GM21526 (cell line): ENCODE measurements at regions not wholly inside any gene's neighbourhood (a gene's known extent, or its start where the extent isn't known, plus 50 kb on each side); places are given as distances from the start of the nearest gene placed in this dataset.

Experiments used
- ATAC-seq: cut with Tn5 transposase; IDR thresholded peaks from one replicate; pipeline ENCODE4 v1.9.1; 2021; ENCODE audit warnings: moderate library complexity; ENCODE audit not compliant: unreplicated experiment, low FRiP score

DNA sequence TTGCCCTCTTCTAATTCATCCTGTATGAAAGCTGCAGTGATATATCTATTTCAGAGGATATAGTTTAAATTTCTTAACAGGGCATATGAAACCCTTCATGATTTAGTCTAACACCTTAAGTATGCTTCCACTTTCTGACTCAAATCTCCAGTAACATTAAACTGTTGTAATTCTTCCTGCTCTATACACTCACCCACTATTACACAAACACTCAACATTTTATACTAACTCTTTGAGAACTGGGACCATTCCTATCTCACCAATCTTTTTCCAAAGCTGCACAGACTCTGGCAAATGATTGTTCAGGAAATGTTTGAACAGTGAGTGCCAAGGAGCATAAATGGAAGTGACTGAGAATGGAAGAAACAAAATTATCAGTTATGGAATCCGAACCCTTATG lies 560.4 kb upstream of the DPPA4 start:
- no peak for ATAC-seq

DNA sequence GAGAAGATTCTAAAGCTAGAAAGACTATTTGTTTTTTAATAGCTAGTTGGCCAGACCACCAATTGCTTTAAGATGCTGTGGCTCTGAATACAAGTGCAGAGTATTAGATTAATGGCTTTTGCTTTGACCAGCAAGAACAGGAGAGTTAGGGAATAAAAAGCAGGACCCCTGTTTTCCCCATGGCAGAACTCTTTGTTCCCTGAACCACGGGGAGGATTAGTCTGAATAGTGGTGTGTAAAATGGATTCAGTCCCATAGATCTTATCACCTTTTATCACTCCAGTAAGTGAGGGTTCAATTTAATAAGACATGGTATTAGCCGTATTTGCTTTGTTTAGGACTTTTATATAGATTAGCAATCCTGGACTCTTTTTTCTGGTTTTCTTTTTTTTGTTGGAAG lies 562.6 kb upstream of the DPPA4 start:
- no peak for ATAC-seq

DNA sequence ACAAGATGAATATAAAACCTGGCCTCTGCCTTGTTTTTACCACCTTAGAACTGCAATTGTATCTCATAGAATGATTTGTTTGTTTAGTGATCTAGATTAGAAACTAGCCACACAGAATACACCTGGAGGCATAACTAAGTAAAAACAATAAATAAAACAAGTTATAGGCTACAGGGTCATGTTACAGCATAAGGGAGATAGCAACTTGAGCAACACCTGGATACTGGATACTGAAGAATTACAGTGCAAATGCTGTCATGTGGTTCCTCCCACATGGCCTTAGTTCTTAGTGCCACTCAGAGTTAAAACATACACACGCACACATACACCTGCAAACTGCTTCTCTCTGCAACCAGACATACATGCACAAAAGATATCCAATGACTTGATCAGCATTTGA lies 563.4 kb upstream of the DPPA4 start:
- no peak for ATAC-seq

DNA sequence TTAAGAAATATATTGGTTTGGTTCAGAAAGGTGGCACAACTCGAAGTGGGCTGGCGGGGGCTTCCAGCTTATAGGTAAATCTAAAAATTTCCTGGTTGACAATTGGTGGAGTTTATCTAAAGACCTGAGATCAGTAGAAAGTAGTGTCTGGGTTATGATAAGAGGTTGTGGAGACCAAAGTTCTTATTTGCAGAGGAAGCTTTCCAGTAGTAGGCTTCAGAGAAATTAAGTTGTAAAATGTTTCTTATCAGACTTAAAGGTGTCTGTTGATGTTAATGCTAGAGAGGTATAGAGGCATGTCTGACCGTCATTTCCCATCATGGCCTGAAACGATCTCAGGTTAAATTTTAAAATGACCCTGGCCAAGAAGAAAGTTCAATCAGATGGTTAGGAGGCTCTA lies 565.2 kb upstream of the DPPA4 start:
- ATAC-seq: no peak

DNA sequence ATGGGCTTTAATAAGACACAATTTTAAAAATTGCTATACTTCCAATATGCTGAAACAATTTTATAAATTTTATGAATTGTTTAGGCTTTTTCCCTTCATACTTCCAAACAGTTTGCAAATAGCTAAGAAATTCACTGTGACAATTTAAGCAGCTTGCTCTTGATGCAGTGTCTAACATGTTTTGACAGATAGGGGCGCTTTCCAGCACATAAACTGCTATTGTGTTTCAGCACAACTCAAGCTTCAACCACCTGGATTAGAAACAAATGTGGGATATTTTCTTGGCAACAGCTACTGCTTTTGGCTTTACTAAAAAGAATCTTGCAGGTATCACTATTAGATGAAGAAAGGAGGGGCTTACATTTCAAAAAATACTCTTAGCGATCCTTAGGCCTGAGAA lies 565.8 kb upstream of the DPPA4 start:
- no peak for ATAC-seq

DNA sequence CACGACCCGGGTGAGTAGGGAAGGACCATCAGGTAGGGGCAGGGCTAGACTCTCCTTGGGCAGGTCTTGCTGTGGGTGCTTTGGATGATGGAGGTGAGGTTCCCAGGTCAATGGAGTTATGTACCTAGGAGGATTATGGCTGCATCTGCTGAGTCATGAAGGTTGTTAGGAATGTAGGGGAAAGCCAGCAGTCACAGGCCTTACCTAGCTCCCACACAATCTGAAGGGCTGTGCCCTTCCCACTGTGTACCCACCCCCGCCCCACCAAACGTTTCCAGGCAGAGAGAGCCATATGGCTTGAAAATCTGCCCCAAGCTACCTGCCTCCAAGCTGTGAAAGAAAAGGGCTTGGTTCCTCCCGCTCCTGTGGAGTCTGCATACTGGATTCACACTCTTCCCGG lies 573.4 kb upstream of the DPPA4 start:
- ATAC-seq: no peak

DNA sequence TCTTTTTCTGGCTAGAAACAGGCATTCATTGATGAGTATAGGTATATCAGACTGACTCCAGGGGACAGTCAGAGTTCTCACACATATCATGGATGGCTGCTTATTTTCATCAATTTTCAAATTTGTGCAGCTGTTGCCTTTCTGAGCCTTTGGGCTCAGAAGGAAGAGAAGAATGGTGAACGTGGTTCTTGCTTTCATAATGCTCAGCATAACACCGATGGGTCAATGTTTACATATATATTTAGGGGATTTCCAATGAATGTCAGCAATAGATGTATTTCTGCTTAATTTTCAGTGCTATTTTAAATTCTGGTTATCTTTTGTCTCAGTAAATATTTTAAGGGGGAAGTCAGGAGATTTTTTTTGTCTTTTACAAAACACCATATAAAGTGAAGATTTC lies 581.4 kb upstream of the DPPA4 start:
- ATAC-seq: no peak

DNA sequence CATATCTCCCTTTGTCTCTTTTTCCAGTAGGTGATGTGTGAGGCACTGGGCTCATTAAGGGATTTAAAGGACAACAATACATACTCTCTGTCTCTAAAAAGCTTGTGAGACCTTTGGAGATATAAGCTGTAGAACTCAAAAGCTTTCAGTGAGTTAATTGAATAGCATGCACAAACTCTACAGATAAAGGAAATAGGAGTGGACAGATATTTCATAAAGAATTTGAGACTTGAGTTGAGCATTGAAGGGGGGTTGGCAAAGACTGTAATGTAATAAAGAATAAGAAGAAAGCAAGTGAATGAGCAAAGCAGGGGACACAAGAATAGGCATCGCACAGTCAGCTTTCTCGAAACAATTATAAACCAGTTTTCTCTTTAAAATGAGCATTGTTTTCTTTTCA lies 583.4 kb upstream of the DPPA4 start:
- no peak for ATAC-seq

DNA sequence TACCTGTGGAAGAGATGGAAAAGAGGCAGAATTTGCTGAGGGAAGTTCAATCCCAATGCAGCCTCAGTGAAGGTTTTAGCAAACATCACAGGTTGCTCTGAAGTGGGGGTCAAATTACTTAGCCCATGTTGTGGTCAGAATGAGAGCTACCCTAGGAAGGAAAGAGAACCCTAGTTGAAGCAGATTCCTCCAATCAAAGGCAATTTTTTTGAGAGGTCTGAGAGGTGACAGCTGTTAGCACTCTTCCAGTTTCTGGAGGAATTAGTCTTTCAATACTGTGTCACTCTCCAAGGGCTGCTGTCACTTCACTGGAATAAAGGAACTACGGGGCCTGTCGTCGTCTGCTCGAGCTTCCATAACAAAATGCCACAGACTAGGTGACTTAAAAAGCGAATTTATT lies 584.2 kb upstream of the DPPA4 start:
- ATAC-seq: no peak

DNA sequence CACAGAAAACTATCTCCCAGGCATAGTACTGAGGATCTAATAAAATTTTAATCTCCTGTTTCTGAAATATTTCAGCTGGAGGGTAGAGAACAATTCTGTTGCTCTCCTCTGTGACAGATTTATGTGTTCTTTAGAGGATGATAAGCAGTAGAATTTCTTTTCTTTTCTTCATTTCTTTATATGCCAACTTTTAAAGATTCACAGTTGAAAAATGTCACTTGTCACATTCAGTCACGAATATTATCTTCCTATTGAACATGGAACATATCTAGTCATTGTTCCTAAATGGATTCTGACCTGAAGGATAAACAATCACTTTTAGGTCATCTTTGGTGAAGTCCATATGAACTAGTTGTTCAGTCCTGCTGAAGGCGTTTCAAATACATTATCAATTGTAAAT lies 585.5 kb upstream of the DPPA4 start:
- no peak for ATAC-seq

DNA sequence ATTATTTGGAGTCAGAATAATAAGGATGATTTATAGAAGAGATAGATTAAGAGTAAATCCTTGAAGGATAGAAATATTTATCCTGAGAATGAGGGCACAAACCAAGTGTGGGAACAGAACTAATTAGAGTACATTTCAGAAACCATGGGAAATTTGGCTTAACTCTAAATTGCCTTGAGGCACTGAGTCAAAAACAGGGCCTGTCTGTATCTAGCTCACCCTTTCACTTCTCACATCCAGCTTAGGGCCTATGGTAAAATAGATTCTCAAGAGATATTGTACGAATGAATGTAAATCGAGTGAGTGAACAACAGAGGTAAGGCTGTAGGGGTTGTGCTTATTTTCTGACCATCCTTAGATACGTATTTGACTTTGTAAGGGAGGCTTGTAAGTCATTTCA lies 586.1 kb upstream of the DPPA4 start:
- ATAC-seq: no peak

DNA sequence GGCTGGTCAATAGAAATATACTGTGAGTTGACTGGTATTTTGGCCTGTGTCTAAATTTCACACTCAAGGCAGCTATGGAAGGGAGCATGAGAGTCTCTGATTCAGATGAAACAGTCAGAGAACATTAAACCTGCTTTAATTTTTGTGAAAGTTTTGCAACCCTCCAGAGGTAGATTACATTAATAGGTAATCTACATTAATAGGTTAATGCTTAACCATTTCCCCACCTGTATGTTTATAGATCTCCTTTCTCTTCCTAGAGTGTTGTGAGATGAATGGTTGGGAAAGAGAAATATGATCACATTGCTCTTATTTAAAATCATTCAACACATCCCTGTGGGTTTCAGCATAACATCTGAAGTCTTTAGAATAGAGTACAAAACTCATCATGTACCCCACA lies 586.9 kb upstream of the DPPA4 start:
- no peak for ATAC-seq

DNA sequence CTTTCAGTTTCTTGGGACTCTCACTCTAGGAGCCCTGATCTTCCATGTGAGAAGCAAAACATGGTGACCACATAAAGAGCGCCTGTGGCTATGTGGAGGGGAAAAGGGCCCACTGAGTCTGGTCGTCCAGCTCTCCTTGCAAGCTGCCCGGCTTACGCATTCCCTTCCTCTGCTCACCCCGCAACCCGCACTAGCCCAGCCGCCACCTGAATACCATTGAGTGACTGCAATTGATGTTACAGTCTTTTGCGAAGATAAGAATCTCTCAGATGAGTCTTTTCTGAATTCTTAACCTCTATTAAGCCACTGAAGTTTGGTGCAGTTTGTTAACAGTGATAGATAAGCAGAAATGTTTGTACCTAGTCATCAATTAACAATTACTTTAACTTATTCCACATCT lies 589.0 kb upstream of the DPPA4 start:
- ATAC-seq: no peak

DNA sequence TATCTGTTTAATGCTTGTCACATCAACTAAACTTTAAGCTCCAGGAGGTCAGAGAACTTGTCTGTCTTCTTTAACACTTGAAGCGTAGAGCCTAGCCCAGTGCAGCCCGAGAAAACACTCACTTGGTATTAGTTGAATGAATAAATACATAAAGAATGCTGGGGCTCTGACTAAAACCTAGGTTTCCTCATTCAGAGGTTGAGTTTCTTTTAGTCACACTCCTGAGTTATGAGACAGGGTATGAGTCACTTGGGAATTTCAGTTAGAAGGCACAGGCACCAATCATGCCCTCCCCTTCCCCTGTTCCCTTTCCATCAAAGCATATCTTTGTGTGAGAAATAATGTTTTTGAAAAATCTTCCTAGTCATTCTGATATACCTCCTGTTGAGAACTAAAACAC lies 589.8 kb upstream of the DPPA4 start:
- no peak for ATAC-seq

DNA sequence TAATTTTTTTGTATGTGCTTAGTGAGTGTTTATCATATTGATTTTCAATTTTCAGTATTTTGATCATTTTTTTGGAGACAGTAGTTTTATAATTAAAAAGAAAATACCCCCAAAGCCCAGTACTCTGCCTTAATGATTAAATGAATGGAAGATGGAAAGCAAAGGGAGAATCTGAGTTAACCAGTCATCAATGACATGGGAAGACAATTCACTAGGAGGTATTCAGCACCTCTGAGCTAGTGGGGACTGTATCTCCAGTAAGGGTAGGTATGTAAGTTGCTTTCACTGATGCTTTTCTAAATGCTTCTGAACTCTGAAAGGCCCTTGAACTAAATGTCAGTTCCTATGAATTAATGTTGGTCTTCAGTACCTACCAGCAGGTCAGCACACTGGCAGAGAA lies 590.4 kb upstream of the DPPA4 start:
- ATAC-seq: no peak

DNA sequence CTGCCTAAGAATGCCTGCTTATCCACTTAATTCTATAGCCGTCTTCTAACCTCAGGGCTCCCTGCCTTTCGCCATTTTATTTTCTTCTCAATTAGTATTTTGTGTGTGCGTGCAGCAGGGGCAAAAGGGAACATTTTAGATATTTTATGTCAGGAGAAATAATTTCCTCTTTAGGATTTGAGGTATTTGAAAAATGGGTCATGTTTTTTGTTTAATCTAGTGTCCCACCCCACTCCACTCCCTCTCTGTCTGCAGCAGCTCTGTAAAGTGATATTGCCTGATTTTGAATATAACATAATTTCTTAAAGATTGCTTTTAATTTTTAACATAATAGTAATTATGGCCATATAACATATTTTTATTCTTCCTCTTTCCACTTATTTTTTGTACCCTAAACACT lies 593.2 kb upstream of the DPPA4 start:
- ATAC-seq: no peak

DNA sequence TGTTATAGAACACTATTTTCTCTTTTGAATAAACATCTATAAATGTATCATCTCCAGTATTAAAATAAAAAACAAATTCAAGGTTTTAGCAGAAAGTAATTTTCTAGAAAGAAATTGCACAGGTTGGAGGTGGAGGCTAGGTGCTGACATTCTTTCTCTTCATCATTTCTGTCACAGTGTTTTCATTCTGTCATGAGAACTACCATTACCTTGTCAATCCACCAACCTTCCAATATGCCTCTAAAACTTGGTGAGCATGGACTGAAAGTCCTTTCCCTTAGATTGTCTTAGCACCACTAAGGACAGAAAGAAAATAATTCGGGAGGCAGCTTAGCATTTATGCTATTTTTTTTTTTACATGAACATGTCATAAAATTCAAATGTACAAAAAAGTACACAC lies 596.2 kb upstream of the DPPA4 start:
- no peak for ATAC-seq

DNA sequence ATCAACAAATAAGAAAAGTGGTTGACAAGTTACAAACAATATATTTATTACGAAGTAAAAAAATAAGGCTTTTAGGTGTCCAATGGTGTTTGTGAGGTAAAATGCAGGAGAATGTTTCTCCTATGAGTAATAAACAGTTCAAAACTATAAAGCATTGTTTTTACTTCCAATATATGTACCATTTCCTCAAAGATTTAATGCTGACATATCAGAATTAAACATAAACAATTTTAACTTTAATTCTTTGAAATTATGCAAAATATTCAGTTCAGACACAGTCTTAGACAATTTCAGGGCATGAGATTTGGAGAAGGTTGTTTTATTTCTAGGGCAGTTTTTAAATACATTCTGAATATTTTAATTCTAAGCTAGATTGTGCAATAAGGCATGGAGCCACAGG lies 602.5 kb upstream of the DPPA4 start:
- ATAC-seq: no peak

DNA sequence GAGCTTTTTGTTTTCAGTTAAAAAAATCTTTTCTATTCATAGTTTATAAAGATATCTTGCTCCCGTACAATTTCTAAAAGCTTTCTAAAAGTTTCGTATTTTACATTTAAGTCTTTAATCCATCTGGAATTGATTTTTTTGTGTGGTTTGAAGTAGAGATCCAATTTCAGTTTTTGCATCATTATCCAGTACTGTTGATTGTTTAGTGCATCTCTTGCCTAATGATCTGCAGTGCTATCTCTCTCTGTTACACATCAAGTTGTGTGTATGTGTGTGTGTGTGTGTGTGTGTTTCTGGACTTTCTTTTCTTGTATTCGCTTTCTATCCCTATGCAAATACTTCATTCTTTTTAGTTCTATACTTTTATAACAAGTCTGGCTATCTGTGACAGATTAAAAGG lies 605.8 kb upstream of the DPPA4 start:
- ATAC-seq: no peak

DNA sequence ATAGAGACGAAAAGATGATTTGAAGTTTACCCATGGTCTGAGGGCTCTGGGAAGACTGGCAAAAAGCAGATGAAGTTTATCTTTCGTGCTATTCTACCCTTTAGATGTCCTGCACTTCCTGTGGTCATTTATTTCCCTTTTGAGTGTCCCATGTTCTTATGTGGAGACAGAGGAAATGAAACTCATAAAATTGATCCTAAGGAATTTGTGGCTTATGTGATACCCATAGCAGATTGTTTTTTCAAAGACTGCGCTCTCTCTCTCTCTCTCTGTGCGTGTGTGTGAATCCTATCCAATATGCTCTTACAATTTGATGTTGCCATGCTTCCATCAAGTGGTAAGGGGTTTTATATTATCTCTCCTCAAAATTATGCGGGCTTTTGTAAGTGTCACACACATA lies 607.5 kb upstream of the DPPA4 start:
- ATAC-seq: no peak

DNA sequence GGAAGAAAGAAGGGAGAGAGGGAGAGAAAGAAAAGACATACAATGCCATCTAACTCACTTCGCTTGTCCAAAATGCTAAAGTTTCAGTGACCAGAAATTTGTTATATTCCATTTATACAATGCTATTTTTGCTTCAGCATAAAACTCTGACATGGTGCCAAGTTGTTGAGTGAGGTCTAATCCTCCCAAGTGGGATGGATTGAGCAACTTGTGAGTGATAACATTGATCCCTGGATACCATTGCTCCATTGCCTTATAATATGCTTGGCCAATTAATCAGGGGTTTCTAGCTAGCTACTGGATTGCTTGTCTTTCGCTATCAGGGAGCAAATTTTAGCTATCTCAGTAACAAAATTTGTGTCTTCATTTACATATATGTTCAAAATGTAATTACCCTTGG lies 615.6 kb upstream of the DPPA4 start:
- no peak for ATAC-seq

DNA sequence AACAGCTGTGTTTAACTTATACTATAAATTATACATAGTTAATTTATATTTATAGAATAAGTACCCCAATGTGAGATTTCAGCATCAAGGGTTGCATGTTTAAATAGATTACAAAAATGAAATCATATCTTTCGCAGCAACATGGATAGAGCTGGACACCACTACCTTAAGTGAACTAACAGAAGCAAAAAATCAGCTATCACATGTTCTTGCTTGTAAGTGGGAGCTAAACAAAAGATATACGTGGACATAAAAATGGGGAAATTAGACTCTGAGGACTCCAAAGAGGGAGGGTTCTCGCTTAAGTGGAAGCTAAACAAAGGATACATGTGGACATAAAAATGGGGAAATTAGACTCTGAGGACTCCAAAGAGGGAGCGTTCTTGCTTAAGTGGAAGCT lies 626.5 kb upstream of the DPPA4 start:
- no peak for ATAC-seq

DNA sequence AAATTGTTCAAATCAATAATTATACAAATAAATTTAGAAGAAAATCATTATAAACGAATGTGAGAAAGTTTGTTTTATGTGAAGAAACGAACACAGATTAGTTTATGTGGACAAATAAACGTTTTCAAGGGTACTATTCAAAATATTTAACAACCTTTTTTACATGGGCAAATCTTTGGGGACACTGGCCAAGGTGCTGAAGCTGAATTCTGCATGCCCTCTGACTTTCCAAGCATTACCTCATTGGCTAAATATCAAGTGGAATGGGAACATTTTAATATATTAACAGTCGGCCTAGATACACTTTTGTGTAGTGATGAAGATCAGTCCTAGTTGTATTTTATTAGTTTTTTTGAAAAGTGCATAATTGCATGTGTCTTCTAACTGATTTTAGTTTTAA lies 636.4 kb upstream of the DPPA4 start:
- ATAC-seq: no peak

DNA sequence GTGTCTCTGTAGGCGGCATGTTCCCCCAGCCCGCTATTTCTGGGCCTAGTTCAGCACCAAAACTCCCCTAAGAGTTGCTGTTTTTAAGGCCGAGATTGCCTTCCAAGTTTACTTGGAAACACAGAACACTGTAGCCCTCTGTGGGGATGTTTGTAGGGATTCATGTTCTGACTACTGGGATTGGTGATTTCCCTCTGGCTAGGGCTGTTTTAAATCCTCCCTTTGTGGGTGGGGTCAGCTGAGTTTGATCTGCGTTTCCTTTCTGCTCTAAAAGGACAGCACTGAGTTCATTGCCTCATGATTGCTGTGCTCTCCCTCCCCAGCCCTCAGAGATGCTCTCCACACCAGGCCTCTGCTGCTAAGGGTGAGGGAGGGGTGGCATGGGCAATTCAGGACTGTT lies 640.6 kb upstream of the DPPA4 start:
- no peak for ATAC-seq
